GM21528 (cell line): ENCODE measurements at regions not wholly inside any gene's neighbourhood (a gene's known extent, or its start where the extent isn't known, plus 50 kb on each side); places are given as distances from the start of the nearest gene placed in this dataset.
"Not testable (repeated sequence)": the region's sequence is repeated elsewhere in the genome, so short reads cannot be mapped to it uniquely, and the experiment has no call there.

Experiments
- ATAC-seq: cut with Tn5 transposase; IDR thresholded peaks from one replicate; pipeline ENCODE4 v1.9.1; 2021; ENCODE audit warnings: mild to moderate bottlenecking, moderate library complexity; ENCODE audit not compliant: unreplicated experiment, low FRiP score

- no peak for ATAC-seq
These were observed 50.4 kb downstream of the FHIP1A start for GRCh38 chr4:151459375-151459774.

DNA sequence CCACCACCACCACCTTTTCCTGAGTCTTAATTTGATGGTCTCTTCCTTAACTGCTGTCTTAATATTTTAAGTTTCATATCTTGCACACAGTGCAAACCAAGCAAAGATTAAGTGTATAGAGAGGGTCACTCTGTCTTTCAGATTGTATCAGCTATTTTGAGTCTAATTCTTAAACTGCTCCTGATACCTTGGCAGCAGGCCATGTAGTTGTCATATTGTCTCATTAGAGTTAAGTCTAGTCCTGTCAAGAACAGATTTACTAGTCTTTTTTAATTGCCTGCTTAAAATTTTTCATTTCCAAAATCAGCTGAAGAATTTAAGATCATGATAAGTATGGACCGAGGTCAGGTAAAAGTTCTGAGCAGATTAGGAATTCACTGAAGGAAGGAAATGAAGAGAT lies 51.5 kb downstream of the FHIP1A start:
- ATAC-seq, result no peak

GRCh38 chr4:151462554-151462953 lies 53.6 kb downstream of the FHIP1A start:
- ATAC-seq, result no peak

DNA sequence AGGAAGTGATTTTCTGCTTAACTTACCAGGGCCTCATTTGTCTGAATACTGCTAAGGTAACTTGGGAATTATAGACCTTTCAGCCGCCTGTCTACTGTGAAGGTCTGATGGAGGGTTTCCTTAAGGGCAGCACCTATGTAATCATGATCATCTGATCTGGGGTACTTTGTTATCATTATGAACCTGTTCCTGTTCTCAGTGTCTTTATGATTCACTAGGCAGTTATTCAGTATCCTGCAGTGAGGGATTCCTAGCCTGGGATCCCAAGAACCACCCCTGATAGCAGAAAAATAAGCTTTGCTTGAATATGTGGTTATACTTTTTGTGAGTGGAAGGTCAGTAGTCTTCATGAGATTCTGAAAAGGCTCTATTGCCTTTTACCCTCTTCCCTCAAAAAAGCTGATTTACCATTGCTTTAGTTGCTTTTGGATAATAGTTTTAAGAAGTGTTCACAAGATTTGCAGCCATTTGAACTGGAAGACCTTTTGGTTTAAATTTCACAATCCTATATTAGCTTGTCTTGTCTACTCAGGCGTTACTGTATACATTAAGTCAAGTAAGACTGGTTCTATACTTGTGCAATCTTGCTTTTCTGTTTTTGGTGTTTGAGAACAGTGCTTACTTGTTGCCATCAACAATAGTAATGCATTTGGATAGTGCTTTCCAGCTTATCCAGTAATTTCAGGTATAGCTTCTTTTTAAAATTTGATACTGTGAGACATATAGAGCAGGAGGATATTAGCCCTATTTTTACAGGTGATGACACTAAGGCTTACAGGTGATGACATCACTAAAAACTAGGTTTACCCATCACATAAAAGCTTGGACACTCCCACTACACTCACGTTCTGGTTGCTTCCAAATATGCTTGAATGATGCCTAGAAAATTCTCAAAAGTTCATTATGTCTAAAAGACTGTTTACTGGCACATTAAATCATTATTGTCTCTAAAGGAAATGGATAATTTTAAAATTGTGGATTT lies 60.0 kb downstream of the FHIP1A start:
- no peak for ATAC-seq

GRCh38 chr4:151469970-151470369 lies 61.0 kb downstream of the FHIP1A start:
- no peak for ATAC-seq

DNA sequence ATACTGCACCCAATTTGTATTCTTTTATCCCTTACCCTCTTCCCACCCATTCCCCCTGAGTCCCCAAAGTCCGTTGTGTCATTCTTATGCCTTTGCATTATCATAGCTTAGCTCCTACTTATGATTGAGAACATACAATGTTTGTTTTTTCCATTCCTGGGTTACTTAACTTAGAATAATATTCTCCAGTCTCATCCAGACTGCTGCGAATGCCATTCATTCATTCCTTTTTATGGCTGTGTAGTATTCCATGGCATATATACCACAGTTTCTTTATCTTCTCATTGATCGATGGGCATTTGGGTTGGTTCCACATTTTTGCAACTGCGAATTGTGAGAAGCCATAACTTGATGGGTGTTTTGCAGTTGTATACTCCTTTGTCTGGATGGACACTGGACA lies 62.8 kb downstream of the FHIP1A start:
- ATAC-seq, result no peak

GRCh38 chr4:151472297-151472696 lies 63.3 kb downstream of the FHIP1A start:
- no peak for ATAC-seq

DNA sequence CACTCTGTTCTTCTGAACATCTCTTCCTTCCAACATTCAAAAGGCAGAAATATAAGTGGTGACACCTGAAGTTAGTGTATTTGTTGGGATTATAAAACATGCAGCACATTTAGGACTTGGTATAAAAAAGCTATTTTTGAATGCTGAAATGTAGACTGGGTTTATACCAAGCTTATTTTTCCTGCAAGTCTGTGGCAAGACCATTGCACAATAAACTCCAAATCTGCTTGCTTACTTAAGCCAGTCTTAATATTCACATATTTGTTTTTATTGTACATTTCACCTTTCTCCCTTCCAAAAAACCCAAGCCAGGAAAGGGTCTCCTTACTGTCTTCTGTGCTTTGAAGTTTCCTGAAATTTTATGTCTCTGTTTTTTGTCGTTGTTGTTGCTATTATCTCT lies 63.7 kb downstream of the FHIP1A start:
- ATAC-seq, result no peak

DNA sequence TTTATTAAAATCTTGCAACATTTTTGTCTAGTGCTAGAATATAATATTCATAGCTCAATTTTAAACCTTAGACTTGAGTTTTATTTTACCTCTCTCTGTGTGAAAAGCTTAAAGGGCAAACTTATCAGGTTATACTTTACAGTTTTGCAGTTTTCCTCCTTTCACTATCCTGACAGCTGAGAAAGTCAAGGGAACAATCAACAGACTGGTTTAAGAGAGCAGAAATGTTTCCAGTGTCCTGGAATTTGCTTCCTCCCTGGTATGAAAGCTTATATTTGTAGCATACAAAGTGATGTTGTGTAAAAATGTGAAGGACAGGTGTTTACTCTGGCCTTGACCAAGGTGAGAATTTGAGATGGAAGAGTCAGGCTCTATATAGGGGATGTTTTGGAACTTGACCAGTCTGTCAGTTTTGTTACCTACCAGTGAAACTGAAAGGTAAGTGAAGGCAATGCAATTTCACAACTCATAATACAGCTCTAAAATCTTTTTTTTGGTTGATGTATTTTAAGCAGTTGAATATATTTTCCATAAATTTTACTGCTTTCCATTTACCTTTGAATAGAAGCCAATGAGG lies 64.6 kb downstream of the FHIP1A start:
- ATAC-seq, result no peak

DNA sequence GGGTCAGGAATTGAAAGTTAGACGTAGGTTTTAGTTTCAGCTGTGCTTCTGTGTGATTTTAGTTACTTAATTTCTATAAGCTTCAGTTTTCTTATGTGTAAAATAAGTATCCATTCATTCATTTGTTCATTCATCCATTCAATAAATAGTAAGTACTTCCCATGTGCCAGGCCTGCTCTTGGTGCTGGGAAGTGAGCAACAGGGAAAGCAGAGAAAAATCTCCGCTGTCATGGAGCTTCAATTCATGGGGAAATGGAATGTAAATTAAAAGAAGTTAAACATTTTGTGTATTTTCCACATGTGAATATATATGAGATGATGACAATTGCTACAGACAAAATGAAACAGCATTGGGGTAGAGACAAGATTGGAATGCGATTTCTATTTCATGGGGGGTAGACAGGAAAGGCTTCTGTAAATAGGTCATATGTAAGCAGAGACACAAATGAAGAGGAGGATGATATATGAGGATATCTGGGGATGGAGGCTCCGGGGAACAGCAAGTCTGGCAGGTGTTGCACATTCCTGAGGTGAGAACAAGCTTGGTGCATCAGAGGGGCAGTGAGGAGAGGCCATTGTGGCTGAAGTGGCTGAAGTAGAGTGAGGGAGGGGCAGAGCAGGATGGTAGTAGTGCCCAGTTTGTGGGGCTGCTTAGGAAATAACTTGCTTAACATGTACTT lies 66.2 kb downstream of the FHIP1A start:
- ATAC-seq, result no peak

DNA sequence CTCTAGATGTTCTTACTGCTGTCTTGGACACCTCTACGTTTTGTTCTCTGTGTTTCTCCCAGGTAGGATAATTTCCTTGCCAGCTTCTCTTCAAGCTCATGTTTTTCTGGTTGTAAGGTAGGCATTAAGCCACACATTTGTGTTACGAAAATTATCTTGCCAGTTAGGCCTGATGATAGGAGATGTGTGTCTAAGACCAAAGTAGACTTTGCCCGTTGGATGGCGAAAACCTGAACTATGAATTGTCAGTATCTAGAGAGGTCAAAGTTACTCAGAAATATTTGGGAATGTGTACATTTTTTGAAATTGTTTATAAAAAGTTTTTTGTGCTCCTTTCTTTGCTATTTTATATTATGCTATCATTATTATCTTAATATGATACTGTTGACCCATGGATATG lies 72.8 kb downstream of the FHIP1A start:
- no peak for ATAC-seq

DNA sequence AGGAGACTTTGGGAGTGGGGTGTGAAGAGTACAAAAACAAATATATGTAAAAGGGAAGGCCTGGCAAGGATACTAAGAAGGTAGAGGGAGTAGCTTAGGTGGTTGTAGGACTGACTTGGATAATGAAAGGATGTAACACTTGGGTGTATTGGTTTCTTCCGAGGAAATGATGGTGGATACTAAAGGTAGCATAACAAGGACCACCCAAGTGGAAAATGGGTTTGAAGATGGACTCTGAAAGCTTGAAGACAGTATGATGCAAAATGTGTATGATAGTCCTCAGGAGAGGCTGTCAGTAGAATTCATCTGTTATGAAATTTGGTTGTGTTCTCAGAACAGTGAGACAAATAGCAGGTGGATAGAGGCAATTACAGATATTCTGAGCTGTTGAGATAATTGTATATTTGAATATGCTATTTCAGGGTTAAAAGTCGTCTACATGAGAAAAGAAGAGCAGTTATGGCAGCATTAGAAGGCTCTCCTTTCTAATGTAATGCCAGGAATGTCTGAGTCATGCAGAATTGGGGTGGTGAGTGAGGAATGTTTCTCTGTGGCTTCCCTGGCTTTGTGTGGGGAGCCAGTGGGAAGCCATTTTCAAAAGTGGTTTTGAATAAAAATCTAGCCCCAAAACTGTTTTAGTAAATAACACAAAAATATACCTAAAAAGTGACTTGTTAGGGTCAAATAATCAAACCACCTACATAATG lies 75.6 kb downstream of the FHIP1A start:
- ATAC-seq, result no peak

GRCh38 chr4:151485541-151486131 lies 76.7 kb downstream of the FHIP1A start:
- no peak for ATAC-seq

- no peak for ATAC-seq
These were observed 77.2 kb downstream of the FHIP1A start for GRCh38 chr4:151486168-151486567.

GRCh38 chr4:151488968-151489367 lies 80.0 kb downstream of the FHIP1A start:
- no peak for ATAC-seq

- ATAC-seq, result no peak
These were observed 80.7 kb downstream of the FHIP1A start for GRCh38 chr4:151489462-151490203.

DNA sequence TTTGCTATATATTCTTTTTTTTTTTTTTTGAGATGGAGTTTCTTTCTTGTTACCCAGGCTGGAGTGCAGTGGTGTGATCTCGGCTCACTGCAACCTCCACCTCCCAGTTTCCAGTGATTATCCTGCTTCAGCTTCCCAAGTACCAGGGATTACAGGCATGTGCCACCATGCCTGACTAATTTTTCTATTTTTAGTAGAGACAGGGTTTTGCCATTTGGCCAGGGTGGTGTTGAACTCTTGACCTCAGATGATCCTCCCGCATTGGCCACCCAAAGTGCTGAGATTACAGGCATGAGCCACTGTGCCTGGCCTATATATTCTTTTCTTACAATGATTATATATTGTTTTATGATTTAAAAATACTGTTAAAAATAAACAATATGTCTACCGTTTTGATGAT lies 86.6 kb downstream of the FHIP1A start:
- not testable (repeated sequence) for ATAC-seq

GRCh38 chr4:151511548-151511947 lies 102.6 kb downstream of the FHIP1A start:
- ATAC-seq, result not testable (repeated sequence)

DNA sequence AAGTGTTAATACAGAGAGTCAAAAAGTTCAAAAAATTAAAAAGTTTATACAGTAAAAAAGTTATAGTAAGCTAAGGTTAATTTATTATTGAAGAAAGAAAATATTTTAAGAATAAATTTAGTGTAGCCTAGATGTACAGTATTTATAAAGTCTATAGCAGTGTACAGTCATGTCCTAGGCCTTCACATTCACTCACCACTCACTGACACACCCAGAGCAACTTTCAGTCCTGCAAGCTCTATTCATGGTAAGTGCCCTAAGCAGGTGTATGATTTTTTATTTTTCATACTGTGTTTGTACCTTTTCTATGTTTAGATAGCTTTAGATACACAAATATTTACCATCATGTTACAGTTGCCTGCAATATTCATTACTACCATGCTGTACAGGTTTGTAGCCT lies 108.9 kb downstream of the FHIP1A start:
- ATAC-seq, result no peak

DNA sequence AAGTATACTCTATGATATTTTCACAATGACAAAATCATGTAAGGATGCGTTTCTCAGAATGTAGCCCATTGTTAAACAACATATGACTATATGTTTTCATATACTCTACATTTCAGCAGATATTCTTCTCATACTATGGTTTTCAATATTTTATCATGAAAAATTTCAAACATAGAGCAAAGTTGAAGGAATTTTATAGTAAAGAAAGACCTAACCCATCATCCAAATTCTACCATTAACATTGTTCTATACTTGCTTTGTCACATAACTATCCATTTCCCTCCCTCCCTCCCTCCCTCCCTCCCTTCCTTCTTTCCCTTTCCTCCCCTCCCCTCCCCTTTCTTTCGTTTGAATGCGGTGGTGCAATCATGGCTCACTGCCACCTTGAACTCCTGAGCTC lies 109.4 kb downstream of the FHIP1A start:
- no peak for ATAC-seq
